GM12878 (cell line): ENCODE measurements at regions not wholly inside any gene's neighbourhood (a gene's known extent, or its start where the extent isn't known, plus 50 kb on each side); places are given as distances from the start of the nearest gene placed in this dataset.

Source experiments
- FOS ChIP-seq: IDR thresholded peaks from 3 replicates; pipeline ENCODE4 v1.6.1; 2011; ENCODE audit warnings: borderline replicate concordance; ENCODE audit not compliant: insufficient read length; ENCODE audit errors: extremely low read depth
- HDGF ChIP-seq: fragments of 450-650 bp; IDR thresholded peaks from 2 replicates; pipeline ENCODE4 v1.6.1; 2016; ENCODE audit warnings: antibody characterized with exemption
- KAT2A ChIP-seq: conservative IDR thresholded peaks from 2 replicates; pipeline ENCODE4 v1.6.1; 2011; ENCODE audit warnings: low read depth, low read length; ENCODE audit not compliant: control insufficient read depth
- MEF2A ChIP-seq: IDR thresholded peaks from 2 replicates; pipeline ENCODE4 v1.6.1; 2011; ENCODE audit warnings: low read depth, mild to moderate bottlenecking, low read length, moderate library complexity; ENCODE audit not compliant: insufficient read depth
- MTA2 ChIP-seq: fragments of 450-650 bp; IDR thresholded peaks from 2 replicates; pipeline ENCODE4 v1.6.1; 2016; ENCODE audit warnings: low read depth, mild to moderate bottlenecking, moderate library complexity
- MTA3 ChIP-seq: IDR thresholded peaks from 2 replicates; pipeline ENCODE4 v1.6.1; 2012; ENCODE audit warnings: low read length, inconsistent platforms, borderline replicate concordance
- MYB ChIP-seq: fragments of 150-350 bp; IDR thresholded peaks from 2 replicates; pipeline ENCODE4 v1.6.1; 2014; ENCODE audit warnings: mild to moderate bottlenecking, low read depth, low read length, borderline replicate concordance
- POU2F2 ChIP-seq: IDR thresholded peaks from 3 replicates; pipeline ENCODE4 v1.6.1; 2011; ENCODE audit warnings: low read depth, mild to moderate bottlenecking, low read length, borderline replicate concordance
- SMAD5 ChIP-seq: IDR thresholded peaks from 2 replicates; pipeline ENCODE4 v1.6.1; 2016; ENCODE audit warnings: antibody characterized with exemption, low read depth
- TBL1XR1 ChIP-seq: IDR thresholded peaks from 2 replicates; pipeline ENCODE4 v1.6.1; 2012; ENCODE audit warnings: low read depth, low read length, improper control_type of control experiment
- TCF12 ChIP-seq: IDR thresholded peaks from 2 replicates; pipeline ENCODE4 v1.6.1; 2011; ENCODE audit warnings: low read depth, mild to moderate bottlenecking, low read length
- TCF7 ChIP-seq: IDR thresholded peaks from 2 replicates; pipeline ENCODE4 v1.6.1; 2014; ENCODE audit warnings: antibody characterized with exemption, borderline replicate concordance
- YBX1 ChIP-seq: fragments of 450-650 bp; IDR thresholded peaks from 2 replicates; pipeline ENCODE4 v1.6.1; 2016; ENCODE audit warnings: antibody characterized with exemption
- ZBED1 ChIP-seq: IDR thresholded peaks from 2 replicates; pipeline ENCODE4 v1.6.1; 2016; ENCODE audit warnings: borderline replicate concordance
- TF ChIP-seq, protein P1 (sequence below): fragments of 150-350 bp; IDR thresholded peaks from 2 replicates; pipeline ENCODE4 v1.6.1; 2014; ENCODE audit warnings: mild to moderate bottlenecking, low read depth, low read length
- TF ChIP-seq, protein P2 (sequence below): fragments of 450-650 bp; IDR thresholded peaks from 2 replicates; pipeline ENCODE4 v1.6.1; 2018; ENCODE audit warnings: borderline replicate concordance, mild to moderate bottlenecking; ENCODE audit not compliant: partially characterized antibody
- TF ChIP-seq, protein P3 (sequence below): fragments of 450-650 bp; conservative IDR thresholded peaks from 2 replicates; pipeline ENCODE4 v1.6.1; 2017; ENCODE audit warnings: mild to moderate bottlenecking, moderate library complexity
- TF ChIP-seq, protein P4 (sequence below): IDR thresholded peaks from 2 replicates; pipeline ENCODE4 v1.6.1; 2012; ENCODE audit warnings: low read depth, low read length, improper control_type of control experiment
- TF ChIP-seq, protein P5 (sequence below), 3 experiments: IDR thresholded peaks in 2 of 3; conservative IDR thresholded peaks in 1 of 3; 2 replicates each; pipeline ENCODE4 v1.5.1; 2011; ENCODE audit warnings: low read depth in 3 of 3, low read length in 3 of 3, mild to moderate bottlenecking in 3 of 3, control low read depth in 2 of 3, moderate library complexity in 2 of 3, inconsistent platforms in 1 of 3, mixed read lengths in 1 of 3; ENCODE audit not compliant: control insufficient read depth in 2 of 3, insufficient read depth in 1 of 3; ENCODE audit errors: extremely low read depth in 1 of 3
- TF ChIP-seq, protein P6 (sequence below): IDR thresholded peaks from 2 replicates; pipeline ENCODE4 v1.6.1; 2011; ENCODE audit warnings: borderline replicate concordance, low read depth, mild to moderate bottlenecking, moderate library complexity, low read length; ENCODE audit not compliant: insufficient read depth, poor library complexity, severe bottlenecking

DNA sequence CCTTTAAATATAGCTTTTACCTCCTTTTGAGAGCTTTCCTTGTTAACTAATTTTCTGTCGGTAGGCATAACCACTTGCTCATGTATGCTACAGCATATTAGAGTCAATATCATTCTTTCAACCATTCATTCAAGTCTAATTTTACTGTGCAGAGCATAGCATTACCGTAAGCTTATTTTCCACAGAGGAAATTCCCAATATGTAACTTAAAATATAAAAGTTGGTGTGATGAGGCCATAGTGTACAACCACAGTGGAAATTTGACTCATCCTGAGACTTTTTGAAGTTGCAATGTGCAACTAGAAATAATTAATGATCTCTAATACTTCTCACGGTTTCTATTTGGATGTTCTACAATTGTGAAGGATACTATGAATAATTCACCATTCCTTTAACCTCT is 80.6 kb upstream of the KLF6 start (continued):
- TF ChIP-seq TCF7 = peak; percentile 24; the same call in 1 of the 2 replicates
- TF ChIP-seq TCF12 = no peak
- TF ChIP-seq, protein P1, sequence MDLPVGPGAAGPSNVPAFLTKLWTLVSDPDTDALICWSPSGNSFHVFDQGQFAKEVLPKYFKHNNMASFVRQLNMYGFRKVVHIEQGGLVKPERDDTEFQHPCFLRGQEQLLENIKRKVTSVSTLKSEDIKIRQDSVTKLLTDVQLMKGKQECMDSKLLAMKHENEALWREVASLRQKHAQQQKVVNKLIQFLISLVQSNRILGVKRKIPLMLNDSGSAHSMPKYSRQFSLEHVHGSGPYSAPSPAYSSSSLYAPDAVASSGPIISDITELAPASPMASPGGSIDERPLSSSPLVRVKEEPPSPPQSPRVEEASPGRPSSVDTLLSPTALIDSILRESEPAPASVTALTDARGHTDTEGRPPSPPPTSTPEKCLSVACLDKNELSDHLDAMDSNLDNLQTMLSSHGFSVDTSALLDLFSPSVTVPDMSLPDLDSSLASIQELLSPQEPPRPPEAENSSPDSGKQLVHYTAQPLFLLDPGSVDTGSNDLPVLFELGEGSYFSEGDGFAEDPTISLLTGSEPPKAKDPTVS = no peak
- TF ChIP-seq, protein P2, sequence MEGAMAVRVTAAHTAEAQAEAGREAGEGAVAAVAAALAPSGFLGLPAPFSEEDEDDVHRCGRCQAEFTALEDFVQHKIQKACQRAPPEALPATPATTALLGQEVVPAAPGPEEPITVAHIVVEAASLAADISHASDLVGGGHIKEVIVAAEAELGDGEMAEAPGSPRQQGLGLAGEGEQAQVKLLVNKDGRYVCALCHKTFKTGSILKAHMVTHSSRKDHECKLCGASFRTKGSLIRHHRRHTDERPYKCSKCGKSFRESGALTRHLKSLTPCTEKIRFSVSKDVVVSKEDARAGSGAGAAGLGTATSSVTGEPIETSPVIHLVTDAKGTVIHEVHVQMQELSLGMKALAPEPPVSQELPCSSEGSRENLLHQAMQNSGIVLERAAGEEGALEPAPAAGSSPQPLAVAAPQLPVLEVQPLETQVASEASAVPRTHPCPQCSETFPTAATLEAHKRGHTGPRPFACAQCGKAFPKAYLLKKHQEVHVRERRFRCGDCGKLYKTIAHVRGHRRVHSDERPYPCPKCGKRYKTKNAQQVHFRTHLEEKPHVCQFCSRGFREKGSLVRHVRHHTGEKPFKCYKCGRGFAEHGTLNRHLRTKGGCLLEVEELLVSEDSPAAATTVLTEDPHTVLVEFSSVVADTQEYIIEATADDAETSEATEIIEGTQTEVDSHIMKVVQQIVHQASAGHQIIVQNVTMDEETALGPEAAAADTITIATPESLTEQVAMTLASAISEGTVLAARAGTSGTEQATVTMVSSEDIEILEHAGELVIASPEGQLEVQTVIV = no peak
- TF ChIP-seq, protein P3, sequence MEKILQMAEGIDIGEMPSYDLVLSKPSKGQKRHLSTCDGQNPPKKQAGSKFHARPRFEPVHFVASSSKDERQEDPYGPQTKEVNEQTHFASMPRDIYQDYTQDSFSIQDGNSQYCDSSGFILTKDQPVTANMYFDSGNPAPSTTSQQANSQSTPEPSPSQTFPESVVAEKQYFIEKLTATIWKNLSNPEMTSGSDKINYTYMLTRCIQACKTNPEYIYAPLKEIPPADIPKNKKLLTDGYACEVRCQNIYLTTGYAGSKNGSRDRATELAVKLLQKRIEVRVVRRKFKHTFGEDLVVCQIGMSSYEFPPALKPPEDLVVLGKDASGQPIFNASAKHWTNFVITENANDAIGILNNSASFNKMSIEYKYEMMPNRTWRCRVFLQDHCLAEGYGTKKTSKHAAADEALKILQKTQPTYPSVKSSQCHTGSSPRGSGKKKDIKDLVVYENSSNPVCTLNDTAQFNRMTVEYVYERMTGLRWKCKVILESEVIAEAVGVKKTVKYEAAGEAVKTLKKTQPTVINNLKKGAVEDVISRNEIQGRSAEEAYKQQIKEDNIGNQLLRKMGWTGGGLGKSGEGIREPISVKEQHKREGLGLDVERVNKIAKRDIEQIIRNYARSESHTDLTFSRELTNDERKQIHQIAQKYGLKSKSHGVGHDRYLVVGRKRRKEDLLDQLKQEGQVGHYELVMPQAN = no peak
- TF ChIP-seq FOS = no peak
- TF ChIP-seq SMAD5 = no peak
- TF ChIP-seq MEF2A = peak; percentile 79; the same call in 1 of the 2 replicates
- no peak for TF ChIP-seq KAT2A
- TF ChIP-seq TBL1XR1 = no peak
- TF ChIP-seq HDGF = no peak
- TF ChIP-seq, protein P4, sequence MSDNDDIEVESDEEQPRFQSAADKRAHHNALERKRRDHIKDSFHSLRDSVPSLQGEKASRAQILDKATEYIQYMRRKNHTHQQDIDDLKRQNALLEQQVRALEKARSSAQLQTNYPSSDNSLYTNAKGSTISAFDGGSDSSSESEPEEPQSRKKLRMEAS = no peak
- peak; percentile 93 for TF ChIP-seq MTA2
- TF ChIP-seq ZBED1 = peak; percentile 42; the same call in 1 of the 2 replicates
- no peak for TF ChIP-seq YBX1
- no peak for TF ChIP-seq POU2F2
- TF ChIP-seq MYB = no peak
- TF ChIP-seq, protein P5, sequence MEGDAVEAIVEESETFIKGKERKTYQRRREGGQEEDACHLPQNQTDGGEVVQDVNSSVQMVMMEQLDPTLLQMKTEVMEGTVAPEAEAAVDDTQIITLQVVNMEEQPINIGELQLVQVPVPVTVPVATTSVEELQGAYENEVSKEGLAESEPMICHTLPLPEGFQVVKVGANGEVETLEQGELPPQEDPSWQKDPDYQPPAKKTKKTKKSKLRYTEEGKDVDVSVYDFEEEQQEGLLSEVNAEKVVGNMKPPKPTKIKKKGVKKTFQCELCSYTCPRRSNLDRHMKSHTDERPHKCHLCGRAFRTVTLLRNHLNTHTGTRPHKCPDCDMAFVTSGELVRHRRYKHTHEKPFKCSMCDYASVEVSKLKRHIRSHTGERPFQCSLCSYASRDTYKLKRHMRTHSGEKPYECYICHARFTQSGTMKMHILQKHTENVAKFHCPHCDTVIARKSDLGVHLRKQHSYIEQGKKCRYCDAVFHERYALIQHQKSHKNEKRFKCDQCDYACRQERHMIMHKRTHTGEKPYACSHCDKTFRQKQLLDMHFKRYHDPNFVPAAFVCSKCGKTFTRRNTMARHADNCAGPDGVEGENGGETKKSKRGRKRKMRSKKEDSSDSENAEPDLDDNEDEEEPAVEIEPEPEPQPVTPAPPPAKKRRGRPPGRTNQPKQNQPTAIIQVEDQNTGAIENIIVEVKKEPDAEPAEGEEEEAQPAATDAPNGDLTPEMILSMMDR (IDR thresholded peaks at IDR 0.05 in 2 of 3, conservative IDR thresholded peaks at IDR 0.05 in 1 of 3; ENCODE audit: control insufficient read depth in 2 of 3, extremely low read depth in 1 of 3, insufficient read depth in 1 of 3, low read depth in 3 of 3, low read length in 3 of 3) = no peak
- TF ChIP-seq MTA3 = no peak
- TF ChIP-seq, protein P6, sequence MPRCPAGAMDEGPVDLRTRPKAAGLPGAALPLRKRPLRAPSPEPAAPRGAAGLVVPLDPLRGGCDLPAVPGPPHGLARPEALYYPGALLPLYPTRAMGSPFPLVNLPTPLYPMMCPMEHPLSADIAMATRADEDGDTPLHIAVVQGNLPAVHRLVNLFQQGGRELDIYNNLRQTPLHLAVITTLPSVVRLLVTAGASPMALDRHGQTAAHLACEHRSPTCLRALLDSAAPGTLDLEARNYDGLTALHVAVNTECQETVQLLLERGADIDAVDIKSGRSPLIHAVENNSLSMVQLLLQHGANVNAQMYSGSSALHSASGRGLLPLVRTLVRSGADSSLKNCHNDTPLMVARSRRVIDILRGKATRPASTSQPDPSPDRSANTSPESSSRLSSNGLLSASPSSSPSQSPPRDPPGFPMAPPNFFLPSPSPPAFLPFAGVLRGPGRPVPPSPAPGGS = no peak
